ENCODE measurements at regions not wholly inside any gene's neighbourhood (a gene's known extent, or its start where the extent isn't known, plus 50 kb on each side); places are given as distances from the start of the nearest gene placed in this dataset.
"Not testable (repeated sequence)": the region's sequence is repeated elsewhere in the genome, so short reads cannot be mapped to it uniquely, and the experiment has no call there.

DNA sequence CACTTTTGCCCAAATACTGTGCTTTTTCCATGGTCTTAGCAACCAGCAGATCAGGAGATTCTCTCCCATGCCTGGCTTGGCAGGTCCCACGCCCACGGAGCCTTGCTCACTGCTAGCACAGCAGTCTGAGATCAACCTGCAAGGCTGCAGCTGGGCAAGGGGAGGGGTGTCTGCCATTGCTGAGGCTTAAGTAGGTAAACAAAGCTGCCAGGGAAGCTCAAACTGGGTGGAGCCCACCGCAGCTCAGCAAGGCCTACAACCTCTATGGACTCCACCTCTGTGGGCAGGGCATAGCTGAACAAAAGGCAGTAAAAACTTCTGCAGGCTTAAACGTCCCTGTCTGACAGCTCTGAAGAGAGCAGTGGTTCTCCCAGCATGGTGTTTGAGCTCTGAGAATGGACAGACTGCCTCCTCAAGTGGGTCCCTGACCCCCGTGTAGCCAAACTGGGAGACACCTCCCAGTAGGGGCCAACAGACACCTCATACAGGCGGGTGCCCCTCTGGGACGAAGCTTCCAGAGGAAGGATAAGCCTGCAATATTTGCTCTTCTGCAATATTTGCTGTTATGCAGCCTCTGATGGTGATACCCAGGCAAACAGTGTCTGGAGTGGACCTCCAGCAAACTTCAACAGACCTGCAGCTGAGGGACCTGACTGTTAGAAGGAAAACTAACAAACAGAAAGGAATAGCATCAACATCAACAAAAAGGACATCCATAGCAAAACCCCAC lies 132.8 kb upstream of the STARD13 start:
- TF ChIP-seq, protein P1, sequence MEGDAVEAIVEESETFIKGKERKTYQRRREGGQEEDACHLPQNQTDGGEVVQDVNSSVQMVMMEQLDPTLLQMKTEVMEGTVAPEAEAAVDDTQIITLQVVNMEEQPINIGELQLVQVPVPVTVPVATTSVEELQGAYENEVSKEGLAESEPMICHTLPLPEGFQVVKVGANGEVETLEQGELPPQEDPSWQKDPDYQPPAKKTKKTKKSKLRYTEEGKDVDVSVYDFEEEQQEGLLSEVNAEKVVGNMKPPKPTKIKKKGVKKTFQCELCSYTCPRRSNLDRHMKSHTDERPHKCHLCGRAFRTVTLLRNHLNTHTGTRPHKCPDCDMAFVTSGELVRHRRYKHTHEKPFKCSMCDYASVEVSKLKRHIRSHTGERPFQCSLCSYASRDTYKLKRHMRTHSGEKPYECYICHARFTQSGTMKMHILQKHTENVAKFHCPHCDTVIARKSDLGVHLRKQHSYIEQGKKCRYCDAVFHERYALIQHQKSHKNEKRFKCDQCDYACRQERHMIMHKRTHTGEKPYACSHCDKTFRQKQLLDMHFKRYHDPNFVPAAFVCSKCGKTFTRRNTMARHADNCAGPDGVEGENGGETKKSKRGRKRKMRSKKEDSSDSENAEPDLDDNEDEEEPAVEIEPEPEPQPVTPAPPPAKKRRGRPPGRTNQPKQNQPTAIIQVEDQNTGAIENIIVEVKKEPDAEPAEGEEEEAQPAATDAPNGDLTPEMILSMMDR (conservative IDR thresholded peaks at IDR 0.05; ENCODE audit: low read depth, low read length) = not testable (repeated sequence)
- TF ChIP-seq EZH2 (IDR thresholded peaks at IDR 0.05; ENCODE audit: borderline replicate concordance, low read depth, low read length, poor library complexity, severe bottlenecking) = not testable (repeated sequence)
